Adrenal gland (tissue), 9 donors: ENCODE measurements at regions not wholly inside any gene's neighbourhood (a gene's known extent, or its start where the extent isn't known, plus 50 kb on each side); places are given as distances from the start of the nearest gene placed in this dataset.

Source experiments
- DNase-seq, 7 donors: peaks; one replicate each; pipeline ENCODE4 v3.0.0-alpha.2; 2019 to 2020
- H3K27ac ChIP-seq, 5 donors: fragments of 200-600 bp; sonication (generic) in 4 of 5; 1 replicate in 3 of 5; 2 replicates in 2 of 5; pipeline versions ENCODE4 v1.5.1 to v1.8.0; 2016 to 2020; ENCODE audit warnings: mild to moderate bottlenecking in 1 of 5
- H3K27me3 ChIP-seq: fragments of 200-600 bp; 2 replicates; pipeline ENCODE4 v1.8.0; 2021
- H3K36me3 ChIP-seq, 2 donors: fragments of 200-600 bp; replicated peaks in 1 of 2; 1 replicate in 1 of 2; 2 replicates in 1 of 2; pipeline versions ENCODE4 v1.5.1 to v1.8.0; 2018 to 2022
- H3K4me1 ChIP-seq, 2 donors: fragments of 200-600 bp; replicated peaks in 1 of 2; 1 replicate in 1 of 2; 2 replicates in 1 of 2; pipeline versions ENCODE4 v1.5.1 to v1.8.0; 2018 to 2021
- H3K4me3 ChIP-seq, 4 donors: fragments of 200-600 bp; sonication (generic) in 3 of 4; one replicate each; pipeline ENCODE4 v1.5.1; 2016 to 2018
- H3K9me3 ChIP-seq, 3 donors: fragments of 200-600 bp; sonication (generic) in 1 of 3; replicated peaks in 1 of 3; 1 replicate in 2 of 3; 2 replicates in 1 of 3; pipeline versions ENCODE4 v1.5.1 to v1.8.0; 2016 to 2021
- CTCF ChIP-seq, 6 experiments: fragments of 450-650 bp in 4 of 6; fragments of 200-600 bp in 2 of 6; sonication (generic) in 1 of 6; IDR thresholded peaks; 1 replicate in 5 of 6; 2 replicates in 1 of 6; pipeline versions ENCODE4 v1.5.1 to v1.8.0; 2016 to 2021; ENCODE audit warnings: antibody characterized with exemption in 6 of 6, mild to moderate bottlenecking in 2 of 6, moderate library complexity in 1 of 6
- POLR2A ChIP-seq, 2 donors: fragments of 450-650 bp; IDR thresholded peaks; one replicate each; pipeline ENCODE4 v1.6.1; 2017; ENCODE audit warnings: antibody characterized with exemption in 2 of 2, mild to moderate bottlenecking in 2 of 2, moderate library complexity in 1 of 2
- WGBS, 4 donors: extraction: QIAGEN DNeasy Blood & Tissue Kit in 2 of 4; methylation state at CpG; one replicate each; pipeline versions ENCODE4 v1.1.5 to v1.1.7; 2013 to 2017; 5-methylcytosine and 5-hydroxymethylcytosine counted together
- intact Hi-C, 2 donors: fragments of 100-400 bp; cut with DNase I; formaldehyde crosslinking; loops; one replicate each; pipeline versions ENCODE4 v1.14.1 to v1.15.0; 2022 to 2023
- donor health status: healthy with polysubstance abuse.
- donor health status: Bipolar disorder and iron deficiency.
- donor health status: DM: yes; HTN: yes; CAD: no.
- donor health status: DM: no; HTN: no; CAD: no.
- donor health status: DM: no; HTN: no; CAD: no.

DNA sequence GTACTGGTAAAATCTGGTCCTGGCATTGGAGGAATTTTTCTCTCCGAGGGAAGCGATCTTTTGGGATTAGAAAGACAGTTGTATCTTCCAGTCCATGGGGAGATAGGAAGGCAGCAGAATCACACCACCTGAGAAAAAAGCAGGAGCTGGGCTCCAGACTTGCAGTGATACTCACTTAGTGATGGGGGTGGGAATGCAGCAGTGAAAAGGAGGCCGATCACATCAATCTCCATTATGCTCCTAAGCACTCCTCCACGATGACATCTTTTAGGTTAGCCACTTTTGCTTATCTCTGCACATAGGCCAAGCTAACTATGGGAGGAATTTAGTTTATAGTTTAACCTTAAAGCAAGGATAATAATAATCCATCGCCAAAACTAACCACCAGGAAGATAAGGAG is 219.0 kb downstream of the DMAC1 start:
- H3K9me3 ChIP-seq: no peaks in the 10 kb centered on the region
- no peaks in the 10 kb centered on the region for H3K4me1 ChIP-seq
- H3K4me3 ChIP-seq: no peak overlapping the region
- no peak for DNase-seq
- 47 to 70% (median 50%) methylated on average over 5 of the region's 5 CpGs for WGBS, 4 donors
- H3K27ac ChIP-seq: no peak overlapping the region
- no peaks in the 10 kb centered on the region for H3K36me3 ChIP-seq
- intact Hi-C loops: no loop called here
- H3K27me3 ChIP-seq: no peaks in the 10 kb centered on the region
- TF ChIP-seq POLR2A (IDR thresholded peaks at IDR 0.05): no peak
- TF ChIP-seq CTCF (IDR thresholded peaks at IDR 0.05): no peak

GRCh38 chr9:7579351-7579750 is 220.2 kb downstream of the DMAC1 start:
- no peak for DNase-seq
- 37 to 65% (median 52%) methylated on average over 1 of the region's 1 CpG for WGBS, 4 donors
- H3K27me3 ChIP-seq: no peaks in the 10 kb centered on the region
- H3K4me1 ChIP-seq: no peaks in the 10 kb centered on the region
- H3K27ac ChIP-seq: no peak overlapping the region
- H3K9me3 ChIP-seq: no peaks in the 10 kb centered on the region
- H3K4me3 ChIP-seq: no peak overlapping the region
- H3K36me3 ChIP-seq: no peaks in the 10 kb centered on the region
- intact Hi-C loops: no loop called here
- TF ChIP-seq POLR2A (IDR thresholded peaks at IDR 0.05) (no peak), CTCF (IDR thresholded peaks at IDR 0.05) (no peak)

DNA sequence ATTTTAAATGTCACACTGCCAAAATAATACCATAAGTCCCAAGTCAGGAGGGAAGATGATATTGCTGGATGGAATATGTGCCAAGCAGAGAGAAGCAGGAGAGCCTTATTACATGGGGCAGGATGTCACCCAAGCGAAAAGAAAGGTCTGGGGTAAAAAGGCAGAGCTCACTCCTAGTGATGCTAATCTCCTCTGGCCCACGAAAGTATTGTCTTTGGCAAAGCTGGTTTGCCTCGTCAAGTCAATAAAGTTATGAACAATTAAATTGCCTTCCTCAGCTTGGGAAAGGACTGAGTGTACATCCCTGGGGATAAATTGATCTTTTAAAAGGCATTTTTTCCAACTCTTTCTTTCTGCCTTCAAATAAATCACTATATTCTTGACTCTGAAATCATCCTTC is 220.6 kb downstream of the DMAC1 start:
- H3K36me3 ChIP-seq: no peaks in the 10 kb centered on the region
- intact Hi-C loops: no loop called here

DNA sequence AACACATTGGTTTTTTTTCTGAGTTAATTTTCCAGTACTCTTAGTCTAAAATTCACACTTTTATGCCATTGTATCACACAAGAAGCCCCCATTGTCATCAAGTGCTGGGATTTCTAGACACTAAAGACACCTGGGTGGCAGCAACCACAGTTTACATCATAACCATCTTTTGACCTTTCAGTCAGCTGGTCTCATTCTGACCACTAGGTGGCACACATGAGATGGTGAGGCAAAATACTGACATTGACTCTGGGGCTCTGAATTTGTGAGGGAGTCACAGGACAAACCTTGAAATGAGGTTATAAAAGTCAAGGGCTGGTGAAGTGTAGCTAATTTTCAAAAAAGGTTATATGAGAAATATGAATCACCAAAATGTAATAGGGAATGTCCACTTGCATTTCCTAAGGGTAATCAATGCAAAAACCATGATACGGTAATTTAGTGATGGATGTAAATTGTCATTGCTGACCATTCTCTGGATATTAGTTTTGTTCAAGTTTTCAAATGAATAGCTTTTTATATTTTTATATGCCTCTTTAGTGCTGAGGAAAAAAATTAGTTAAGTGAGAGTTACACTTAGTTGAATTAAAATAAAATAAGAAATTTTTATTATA is 229.4 kb downstream of the DMAC1 start:
- Histone ChIP-seq H3K27ac (no peak overlapping the region), H3K36me3 (no peaks in the 10 kb centered on the region), H3K4me1 (no peaks in the 10 kb centered on the region), H3K9me3 (no peaks in the 10 kb centered on the region), H3K4me3 (no peak overlapping the region), H3K27me3 (no peaks in the 10 kb centered on the region)
- intact Hi-C loops: no loop called here
- TF ChIP-seq CTCF (IDR thresholded peaks at IDR 0.05) (peak; percentile 47 to 72 (median 60)), POLR2A (IDR thresholded peaks at IDR 0.05) (no peak)
- peak; percentile 23 to 78 (median 44) for DNase-seq
- WGBS, 4 donors: 89 to 98% (median 90%) methylated on average over 1 of the region's 1 CpG

More for the DNA sequence above, 220.6 kb downstream of the DMAC1 start:
- no peaks in the 10 kb centered on the region for H3K9me3 ChIP-seq
- H3K4me1 ChIP-seq: no peaks in the 10 kb centered on the region
- H3K4me3 ChIP-seq: no peak overlapping the region
- H3K27ac ChIP-seq: no peak overlapping the region
- TF ChIP-seq CTCF (IDR thresholded peaks at IDR 0.05): no peak
- TF ChIP-seq POLR2A (IDR thresholded peaks at IDR 0.05): no peak
- H3K27me3 ChIP-seq: no peaks in the 10 kb centered on the region
- DNase-seq: no peak
- 37 to 49% (median 44%) methylated on average over 3 of the region's 3 CpGs for WGBS, 4 donors
